NCI-H2227 (cell line): ENCODE measurements at regions not wholly inside any gene's neighbourhood (a gene's known extent, or its start where the extent isn't known, plus 50 kb on each side); places are given as distances from the start of the nearest gene placed in this dataset.
A peak's percentile ranks its signal among the peaks of the same experiment; 100 is the strongest.
"Not testable (repeated sequence)": the region's sequence is repeated elsewhere in the genome, so short reads cannot be mapped to it uniquely, and the experiment has no call there.

Experiments
- DNase-seq: peaks from one replicate; lab custom pipeline; 2025; ENCODE audit not compliant: unreplicated experiment; lab: John Stamatoyannopoulos, UW

DNA sequence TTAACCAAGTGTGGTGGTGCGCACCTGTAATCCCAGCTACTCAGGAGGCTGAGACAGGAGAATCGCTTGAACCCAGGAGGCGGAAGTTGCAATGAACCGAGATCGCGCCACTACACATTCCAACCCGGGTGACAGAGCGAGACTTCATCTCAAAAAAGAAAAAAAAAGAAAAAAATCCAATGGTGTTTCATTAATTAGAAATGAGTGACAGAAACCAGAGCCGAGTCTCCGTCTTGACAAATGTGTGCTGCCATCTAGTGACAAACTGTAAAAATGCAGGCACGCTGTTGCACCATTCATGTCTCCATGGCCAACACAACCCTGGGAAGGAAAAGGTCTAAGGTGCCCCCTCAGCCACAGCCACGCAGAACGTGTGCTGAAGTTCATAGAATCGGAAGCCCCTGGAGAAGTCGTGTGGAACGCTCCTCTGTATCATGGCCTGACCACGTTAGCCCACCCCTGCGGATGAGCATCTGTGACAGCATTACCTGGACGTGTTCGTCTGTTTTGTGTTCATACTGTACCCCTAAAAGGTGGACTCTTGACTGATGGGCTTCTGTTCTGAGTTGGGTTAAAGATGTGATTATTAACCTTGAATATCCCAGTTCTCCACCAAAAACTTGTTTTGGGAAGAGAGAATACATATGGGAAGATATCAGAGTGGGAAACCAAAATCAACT is 94.9 kb downstream of the LYZL2 start:
- DNase-seq = peak; percentile 75

GRCh38 chr10:30531751-30532530 is 97.6 kb downstream of the LYZL2 start:
- DNase-seq = no peak

DNA sequence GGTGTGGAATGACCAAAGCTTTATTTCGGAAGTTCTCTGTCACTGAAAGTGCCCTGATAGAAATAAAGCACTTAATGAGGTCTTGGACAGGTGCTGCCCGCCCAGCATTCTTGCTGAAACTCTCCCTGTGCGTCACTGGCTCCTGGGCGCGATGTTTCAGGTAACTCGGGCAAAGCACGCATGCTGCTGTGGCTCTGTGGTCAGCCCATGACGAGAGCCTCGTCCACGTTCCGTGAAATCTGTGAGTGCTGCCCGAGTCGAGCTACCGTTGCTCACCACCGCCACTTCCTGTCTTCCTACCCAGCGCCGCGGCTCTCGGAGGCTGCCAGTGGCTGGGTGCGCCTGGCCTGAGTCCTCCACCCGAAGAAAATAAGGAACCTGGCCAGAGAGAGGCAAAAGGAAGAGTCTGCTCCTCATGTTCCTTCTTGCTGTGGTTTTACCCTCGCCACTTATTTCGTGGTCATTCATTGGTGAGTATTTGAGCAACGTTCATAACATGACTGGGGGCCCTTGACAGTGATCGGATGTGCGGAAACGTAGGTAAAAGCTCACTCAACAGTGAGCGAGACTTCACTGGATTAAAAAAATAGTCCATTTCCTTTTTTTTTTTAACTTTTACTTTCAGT is 95.5 kb downstream of the MAP3K8 start:
- no peak for DNase-seq

GRCh38 chr10:30528429-30528786 is 94.4 kb downstream of the MAP3K8 start:
- DNase-seq = no peak

DNA sequence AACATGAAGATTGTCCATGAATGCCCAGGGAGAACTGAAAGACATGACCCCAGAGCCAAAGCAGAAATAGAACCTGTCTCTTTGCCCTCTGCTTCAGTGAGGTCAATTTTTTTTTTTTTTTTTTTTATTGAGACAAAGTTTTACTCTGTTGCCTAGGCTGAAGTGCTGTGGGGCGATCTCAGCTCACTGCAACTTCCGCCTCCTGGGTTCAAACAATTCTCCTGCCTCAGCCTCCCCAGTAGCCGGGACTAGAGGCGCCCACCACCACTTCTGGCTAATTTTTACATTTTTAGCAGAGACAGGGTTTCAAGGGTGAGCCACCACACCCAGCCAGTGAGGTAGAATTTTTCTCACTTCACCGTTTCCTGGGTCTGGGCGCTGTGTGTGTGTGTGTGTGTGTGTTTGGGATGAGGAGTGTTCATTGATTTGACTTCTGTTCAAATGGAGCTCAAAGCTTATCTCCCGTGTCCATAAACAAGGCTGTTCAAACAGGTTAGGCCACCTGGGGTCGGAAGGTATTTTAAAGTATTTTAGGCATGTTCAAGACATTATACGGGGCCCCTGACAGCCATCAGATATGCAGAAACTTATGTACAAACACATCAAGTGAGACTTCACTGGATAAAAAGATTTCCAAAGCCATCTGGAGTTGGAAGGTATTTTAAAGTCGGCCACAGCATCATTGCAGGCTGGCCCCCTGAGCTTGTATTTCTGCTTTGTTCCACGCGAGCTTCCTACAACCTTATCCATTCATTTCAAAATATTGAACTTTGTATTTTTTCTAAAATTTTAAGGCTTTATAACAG is 93.8 kb downstream of the MAP3K8 start:
- DNase-seq = no peak

DNA sequence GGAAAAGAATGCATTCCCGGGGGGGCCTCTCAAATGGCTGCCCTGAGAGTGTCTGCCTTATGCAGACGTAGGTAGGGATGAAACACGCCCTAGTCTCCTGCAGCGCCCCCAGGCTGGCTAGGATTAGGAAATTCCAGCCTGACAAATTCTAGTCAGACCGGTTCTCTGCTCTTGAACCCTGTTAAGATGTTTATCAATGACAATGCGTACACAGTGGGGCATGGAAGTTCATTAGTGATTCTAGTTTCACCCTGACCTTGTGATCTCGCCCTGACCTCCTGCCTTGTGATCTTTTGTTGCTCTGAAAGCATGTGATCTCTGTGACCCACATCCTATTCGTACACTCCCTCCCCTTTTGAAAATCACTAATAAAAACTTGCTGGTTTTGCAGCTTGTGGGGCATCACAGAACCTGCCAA is 88.7 kb downstream of the MAP3K8 start:
- not testable (repeated sequence) for DNase-seq

DNA sequence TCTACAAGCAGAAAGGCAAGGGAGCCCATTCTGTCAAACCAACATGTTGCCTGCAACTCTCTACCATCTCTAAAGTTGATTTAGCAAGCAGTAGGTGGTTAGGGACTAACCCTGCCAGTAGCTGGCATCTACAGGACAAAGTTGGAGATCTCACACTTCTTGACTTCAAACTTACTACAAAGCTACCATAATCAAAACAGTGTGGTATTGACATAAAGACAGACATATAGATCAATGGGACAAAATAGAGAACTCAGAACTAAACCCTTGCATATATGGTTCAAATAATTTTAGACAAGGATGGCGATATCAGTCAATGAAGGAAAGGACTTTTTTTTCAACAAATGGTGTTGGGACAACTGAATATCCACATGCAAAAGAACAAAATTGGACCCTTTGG is 84.9 kb downstream of the MAP3K8 start:
- no peak for DNase-seq
